Activated CD8-positive, alpha-beta memory T cell treated with anti-CD3 and anti-CD28 coated beads, Interleukin-2, amount 50 U/mL, for 1 hour (primary cell): ENCODE measurements at regions not wholly inside any gene's neighbourhood (a gene's known extent, or its start where the extent isn't known, plus 50 kb on each side); places are given as distances from the start of the nearest gene placed in this dataset.
"Not testable (repeated sequence)": the region's sequence is repeated elsewhere in the genome, so short reads cannot be mapped to it uniquely, and the experiment has no call there.

Experiments used
- DNase-seq: peaks from one replicate; pipeline ENCODE4 v3.0.0-alpha.2; 2020; ENCODE audit errors: extremely low read depth

DNA sequence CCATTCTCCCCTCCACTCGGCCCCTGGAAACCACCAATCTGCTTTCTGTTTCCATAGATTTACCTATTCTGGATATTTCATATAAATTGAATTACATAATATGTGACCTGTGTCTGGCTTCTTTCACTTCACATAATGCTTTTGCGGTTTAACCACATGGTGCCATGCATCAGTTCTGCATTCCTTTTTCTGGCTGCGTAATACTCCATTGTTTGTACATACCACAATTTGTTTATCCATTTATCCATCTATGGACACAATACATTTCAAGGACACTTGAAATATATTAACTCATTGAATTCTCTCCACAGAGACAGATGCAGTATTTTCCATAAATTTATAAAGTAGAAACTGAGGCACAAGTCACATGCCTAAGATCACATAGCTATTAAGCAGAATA lies 110.3 kb upstream of the ETV6 start:
- DNase-seq = no peak

DNA sequence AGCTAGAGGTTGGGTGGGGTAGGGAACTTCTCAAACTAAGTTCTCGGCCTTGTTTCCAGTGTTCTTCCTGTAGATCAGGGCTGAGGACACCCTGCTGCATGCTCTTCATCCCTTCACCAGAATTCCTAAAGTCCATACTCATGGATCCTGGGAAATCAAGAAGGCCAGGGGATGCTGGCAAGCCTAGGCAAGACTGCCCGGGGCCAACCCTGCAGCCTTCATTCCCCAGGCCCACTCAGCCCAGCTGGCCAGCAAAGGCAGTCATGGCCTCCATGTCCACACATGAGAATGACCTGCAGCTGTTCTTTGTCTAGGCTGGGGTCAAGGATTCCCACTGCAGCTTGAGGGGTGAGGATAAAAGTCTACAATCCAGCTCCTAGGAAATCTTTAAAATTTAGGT lies 109.3 kb upstream of the ETV6 start:
- no peak for DNase-seq

DNA sequence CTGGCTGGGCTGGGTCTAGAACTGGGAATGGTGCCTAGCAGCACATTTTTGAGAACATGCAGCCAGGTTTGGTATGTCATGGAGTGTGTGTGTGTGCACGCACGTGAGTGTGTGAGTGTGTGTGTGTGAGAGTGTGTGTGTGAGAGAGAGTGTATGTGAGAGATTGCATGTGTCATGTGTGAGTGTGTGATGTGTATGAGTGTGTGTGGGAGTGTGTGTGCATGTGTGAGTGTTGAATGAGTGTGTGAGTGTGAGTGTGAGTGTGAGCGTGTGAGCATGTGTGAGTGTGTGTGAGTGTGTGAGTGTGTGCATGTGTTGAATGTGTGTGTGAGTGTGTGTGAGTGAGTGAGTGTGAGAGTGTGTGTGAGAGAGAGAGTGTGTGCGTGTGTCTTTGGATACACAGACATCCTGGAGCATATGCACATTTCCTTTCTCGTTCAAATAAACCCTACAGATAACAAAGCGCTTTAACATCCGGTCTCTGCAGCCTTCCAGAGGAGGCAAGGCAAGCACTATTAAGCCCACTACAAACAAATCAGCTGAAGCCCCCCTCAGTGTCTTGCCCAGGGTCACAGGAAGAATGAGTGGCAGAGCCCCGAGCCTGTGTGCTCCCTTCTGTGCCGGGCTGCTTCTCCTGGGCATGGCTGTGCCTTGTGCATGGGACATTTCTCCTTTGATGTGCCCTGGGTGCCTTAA lies 108.7 kb upstream of the ETV6 start:
- no peak for DNase-seq

DNA sequence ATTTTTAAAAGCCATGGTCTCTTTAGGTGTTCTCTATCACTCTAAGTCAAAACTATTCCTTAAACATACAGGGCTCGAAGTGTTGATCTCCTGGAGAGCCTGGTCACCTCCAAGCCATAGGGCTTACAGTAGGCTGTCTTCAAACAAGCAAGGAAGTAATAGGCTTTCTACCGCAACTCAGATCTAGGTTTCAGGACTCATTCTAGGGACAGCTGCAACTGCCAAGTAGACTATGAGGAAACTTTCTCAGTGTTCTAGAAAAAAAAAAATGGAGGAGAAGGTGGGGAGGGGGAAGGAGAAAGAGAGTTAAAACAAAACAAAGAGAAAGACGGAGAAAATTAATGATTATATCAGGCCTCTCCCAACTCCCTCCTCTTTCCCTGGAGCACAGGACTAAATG lies 106.9 kb upstream of the ETV6 start:
- no peak for DNase-seq

DNA sequence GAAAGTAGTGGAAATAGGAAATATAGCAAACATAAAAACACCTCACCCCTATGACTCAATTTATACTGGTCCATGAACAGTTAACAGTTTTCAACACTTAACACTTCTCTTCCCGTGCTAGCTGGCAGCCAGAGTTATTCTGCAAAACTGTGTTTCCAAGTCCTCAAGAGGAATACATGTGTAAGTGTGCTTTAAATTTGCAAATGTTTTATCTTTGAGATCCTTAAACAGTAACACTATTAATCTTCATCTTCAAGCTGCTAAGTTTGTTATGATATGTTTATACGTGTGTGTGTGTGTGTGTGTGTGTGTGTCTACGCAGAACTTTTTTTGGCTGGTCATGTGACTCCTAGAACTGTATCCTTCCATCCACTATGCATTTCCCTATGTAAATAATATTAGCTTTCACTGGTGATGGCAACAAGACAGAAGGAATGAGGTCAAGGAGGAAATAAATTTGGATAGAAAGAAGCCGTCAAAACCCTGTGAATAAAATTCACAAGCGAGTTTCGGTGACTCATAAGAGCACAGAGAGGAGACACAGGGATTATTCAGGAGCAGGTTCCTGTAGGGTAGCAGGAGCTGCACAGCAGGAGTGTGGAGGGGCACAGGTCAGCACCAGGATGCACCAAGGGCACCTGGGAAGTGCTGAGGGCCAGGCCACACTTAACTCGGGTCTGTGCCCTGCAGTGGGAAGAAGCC lies 105.9 kb upstream of the ETV6 start:
- DNase-seq = no peak

DNA sequence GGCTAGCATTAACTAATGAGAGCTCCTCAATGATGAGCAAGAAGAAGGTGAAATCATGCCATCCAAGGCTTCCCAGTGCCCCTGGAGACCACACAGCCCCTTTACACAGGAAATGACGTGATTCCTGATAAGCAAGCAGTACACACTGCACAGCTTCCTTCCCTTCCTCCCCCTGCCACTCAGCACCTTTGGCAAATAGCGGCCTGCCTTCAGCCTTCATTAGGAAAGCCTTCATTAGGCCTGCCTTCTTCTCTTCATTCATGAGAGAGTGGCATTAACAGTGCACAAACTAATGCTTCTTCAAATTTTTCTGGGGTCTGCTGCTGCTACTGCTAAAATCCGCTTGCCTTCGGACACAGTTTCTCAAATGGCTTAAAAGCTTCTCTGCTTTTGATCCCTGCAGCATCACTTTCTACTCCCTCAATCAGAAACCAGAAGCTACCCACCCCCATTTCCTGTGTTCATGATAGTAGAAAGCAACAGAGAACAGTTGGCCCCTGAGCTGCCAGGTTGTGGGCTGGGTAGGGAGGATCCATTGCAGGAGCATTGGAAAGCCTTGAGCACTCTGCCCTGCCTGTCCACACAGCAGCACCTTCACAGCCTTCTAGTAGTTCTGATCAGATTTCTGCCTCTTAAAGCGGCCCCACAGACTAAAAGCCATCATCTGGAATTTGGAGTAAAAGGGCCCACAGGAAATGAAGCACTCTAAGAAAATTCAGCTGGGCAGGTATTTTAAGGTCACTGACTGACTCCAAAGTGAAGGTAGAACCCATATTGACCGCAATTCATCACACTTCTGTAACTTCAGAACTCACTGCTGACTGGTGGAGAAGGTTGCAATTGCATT lies 103.8 kb upstream of the ETV6 start:
- DNase-seq = peak; percentile 13

DNA sequence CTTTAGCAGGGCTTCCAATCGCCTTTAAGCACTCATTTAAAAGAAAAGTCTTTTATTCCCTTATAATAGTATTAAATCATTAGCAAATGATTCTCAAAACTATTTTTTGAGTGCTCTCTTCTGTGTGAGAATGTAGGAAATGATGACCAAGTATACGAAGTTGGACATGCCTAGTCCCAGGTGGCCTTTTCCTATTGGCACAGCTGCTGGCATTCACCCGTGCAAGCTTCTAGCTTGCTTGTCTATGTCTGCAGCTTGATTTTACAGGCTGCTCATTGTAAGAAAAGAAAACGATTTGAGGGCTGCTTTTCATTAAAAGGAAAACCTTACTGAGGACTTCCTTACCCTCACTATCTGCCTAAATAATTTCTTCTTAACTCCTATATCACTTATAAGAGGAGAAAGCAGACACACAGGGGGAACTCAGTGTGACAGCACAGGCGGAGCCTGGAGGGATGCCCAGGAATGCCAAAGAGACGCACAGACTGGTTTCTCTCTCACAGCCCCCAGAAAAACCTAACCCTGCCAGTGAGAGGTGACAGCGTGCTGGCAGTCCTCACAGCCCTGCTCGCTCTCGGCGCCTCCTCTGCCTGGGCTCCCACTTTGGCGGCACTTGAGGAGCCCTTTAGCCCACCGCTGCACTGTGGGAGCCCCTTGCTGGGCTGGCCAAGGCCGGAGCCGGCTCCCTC lies 102.7 kb upstream of the ETV6 start:
- DNase-seq = not testable (repeated sequence)

DNA sequence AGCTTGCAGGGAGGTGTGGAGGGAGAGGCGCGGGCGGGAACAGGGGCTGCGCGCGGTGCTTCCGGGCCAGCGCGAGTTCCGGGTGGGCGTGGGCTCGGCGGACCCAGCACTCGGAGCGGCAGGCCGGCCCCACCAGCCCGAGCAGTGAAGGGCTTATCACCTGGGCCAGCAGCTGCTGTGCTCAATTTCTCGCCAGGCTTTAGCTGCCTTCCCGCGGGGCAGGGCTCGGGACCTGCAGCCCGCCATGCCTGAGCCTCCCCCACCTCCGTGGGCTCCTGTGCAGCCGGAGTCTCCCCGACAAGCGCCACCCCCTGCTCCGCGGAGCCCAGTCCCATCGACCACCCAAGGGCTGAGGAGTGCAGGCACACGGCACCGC lies 102.2 kb upstream of the ETV6 start:
- DNase-seq = not testable (repeated sequence)

DNA sequence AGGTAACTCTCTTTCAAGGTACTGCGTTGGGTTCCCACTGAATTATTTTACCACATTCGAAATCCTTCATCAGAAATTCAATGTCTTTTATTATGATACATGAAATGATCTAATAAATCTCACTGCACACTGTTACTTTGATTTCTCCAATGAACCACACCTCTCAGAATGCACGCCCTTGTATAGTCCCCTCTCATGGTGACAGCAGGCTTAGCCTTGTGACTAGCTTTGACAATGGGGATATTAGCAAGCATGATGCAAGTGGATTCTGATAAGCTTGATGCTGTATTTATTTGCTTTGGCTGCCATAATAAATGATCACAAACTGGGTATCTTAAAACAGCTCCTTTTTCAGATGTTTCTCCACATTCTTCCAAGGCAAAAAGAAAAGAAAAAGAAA lies 100.4 kb upstream of the ETV6 start:
- DNase-seq = no peak

DNA sequence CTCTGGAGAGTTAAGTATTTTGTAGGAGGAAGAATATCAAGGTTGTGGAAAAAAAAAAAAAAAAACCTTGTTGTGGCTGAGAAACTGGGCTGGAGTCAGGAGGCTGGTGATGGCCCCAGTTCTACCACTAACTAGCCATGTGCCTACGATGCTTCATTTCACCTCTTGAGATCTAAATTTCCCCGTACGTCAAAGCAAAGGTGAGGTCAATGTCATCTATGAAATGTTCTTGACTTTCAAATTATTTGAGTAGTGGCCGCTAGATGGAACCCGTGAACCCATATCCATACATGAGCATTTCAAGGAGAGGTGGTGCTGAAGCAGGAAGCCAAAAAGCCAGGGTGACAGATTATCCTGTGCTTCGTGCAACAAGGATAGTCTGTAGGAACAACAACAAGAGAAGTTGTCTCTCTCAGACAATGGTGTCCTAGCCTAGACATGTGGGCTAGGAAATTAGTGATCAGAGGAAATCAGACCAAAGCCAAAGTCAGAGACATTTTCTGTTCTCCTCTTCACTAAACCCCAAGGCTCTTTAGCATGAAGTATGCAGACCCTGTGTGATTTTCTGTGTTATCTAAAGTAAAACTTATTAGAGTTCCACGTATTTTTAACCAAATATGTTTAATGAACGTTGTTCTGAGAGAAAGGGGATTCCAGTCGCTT lies 95.5 kb upstream of the ETV6 start:
- DNase-seq = no peak

DNA sequence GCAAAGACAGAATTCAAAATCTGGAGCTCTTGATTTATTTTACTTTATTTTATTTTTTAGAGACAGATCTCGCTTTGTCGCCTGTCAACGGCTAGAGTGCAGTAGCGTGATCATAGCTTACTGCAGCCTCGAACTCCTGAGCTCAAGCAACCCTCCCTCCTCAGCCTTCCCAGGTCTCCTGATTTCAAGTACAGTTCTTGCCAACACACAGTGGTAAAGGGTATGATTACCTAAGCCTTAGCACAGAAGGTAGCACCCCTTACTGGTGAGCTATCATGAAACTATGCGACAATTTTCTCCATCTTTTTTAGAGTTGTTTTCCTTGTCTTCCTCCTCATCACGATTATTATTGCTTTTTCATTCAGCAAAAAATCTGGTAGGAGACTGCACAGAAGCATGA lies 94.3 kb upstream of the ETV6 start:
- no peak for DNase-seq

DNA sequence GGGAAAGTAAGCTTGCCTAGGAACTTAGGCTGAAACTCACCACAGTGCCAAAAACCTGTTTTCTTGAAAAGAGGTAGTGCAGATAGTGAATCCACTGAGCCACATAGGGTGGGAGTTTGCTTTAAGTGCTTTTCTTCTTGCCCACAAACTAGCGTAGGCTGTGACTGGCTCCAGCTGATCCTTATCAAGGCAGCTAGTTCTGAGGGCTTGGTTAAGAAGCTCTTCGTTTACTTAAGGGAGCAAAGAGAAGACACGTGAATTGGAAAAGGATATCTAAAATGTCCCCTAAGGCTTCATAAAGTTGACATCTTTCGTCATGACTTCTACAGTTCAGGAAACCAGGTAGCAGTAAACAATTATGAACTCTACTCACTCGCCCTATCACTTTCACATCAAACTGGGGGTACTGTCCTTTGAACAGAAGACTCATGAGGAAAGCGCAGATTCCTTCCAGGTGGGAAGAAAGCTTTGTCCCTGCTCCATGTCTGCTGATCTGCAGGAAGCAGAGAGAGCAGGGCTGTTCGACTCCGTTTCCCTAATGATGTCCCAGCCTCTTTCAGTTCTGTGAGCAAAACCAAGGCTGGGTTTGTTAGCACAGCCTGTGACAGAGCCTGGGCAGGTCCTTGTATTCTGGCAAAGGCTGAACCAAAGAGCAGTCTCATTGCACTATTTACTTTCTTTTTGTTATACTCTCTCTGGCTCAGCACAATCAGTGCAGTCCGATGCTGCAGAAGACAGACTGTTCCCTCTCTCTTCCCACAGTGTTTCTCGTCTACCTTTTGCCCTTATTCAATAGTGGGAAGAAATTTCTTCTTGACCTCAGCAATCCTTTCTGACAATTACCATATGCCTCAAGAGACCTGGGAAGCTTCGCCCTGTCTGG lies 93.5 kb upstream of the ETV6 start:
- no peak for DNase-seq

DNA sequence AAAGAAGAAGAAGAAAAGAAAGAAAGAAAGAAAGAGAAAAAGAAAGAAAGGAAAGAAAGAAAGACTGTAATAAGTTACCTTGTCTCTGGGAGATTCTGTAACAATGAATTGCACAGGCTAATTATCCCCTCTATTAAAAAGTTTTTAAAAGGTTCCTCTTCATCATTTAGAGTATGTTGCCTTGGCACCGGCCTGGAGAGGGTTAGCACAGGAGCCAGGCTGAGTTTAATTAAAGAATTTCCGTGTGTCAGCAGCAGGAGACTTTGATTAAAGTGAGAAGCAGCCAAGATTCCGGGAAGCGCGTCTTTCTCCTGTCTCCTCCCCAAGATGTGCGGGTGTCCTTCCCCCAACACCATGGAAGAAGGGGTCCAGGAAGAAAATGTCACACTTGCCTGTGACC lies 92.8 kb upstream of the ETV6 start:
- DNase-seq = no peak

DNA sequence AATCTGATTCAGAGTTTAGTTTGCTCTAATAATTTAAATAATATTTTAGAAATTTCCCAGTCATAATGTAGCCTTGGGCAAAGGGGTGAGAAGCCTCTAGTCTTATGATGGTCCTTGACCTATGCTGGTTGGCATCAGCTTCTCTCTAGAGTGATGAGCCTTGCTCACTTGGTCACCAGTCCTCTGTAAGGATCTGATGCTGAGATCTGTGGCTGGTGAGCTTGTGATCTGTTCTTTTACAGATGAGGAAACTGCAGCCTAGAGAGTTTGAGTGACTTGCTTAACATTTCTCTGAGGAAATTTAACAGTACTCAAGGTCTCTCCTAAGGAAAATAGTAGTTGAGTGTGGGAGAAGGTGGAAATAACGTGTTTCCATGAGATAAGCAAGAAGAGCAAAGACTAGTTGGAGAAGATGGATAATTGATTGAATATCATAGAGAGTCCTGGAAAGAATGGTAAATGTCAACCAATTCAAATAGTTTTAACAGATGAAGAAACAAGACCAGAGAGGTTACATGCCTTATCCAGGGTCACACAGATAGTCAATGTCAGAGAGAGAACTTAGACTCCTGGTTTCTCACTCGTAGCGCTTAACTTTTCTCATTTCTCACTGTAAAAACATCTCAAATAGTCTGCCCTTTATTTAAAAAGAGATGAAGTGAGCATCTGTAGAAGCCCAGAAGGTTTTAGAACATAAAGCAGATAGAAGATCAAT lies 89.7 kb upstream of the ETV6 start:
- no peak for DNase-seq

DNA sequence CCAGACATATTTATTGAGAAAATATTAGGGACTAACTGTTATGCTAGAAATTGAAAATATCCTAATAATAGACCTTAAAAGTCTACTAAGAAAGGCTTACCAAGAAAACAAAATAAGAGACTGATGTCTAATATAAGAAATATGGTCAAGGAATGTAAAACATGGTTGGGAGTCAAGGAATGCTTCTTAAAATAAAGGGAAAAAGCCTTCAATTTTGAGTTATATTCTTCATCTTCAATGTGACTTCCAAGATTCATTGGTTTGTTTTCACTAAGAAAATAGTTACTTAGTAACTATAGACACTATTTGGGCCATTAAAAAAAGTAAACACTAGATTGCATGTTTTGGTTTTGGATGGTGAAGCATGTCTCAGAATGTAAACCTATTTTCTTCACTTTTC lies 88.1 kb upstream of the ETV6 start:
- no peak for DNase-seq

DNA sequence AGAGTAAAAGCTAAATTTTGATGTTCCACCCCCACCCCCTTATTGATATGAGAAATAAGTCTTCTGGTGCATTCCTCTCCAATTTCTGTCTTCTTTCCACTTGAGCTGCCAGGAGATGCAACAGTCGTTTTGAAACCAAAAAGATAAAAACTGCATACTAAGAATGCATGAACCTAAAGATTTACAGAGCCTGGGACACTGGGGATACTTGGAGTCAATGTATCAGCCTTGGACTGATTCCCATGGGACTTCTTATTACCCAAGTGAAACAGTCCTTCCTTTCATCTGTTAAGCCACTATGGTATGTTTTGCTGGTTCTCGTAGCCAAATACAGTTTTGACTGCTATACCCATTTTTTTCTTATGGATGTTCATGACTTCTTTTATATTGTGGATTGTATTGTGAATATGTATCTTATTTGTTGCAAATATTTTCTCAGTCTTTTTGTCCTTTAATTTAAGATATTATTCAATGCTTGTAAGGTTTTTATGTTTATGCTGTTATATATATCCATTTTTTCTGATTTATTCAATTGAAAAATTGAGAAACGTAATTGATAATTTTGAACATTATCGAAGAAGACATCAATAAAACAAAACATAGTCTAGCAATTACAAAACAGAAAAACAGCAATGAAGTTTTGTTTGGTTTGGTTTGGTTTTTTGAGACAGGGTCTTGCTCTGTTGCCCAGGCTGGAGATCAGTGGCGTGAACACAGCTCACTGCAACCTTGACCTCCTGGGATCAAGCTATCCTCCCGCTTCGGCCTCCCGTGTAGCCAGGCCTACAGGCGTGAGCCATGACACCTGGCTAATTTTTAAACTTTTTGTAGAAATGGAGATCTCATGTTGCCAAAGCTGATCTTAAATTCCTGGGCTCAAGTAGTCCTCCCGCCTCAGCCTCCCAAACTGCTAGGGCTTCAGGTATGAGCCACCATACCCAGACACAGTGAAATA lies 85.4 kb upstream of the ETV6 start:
- DNase-seq = no peak

DNA sequence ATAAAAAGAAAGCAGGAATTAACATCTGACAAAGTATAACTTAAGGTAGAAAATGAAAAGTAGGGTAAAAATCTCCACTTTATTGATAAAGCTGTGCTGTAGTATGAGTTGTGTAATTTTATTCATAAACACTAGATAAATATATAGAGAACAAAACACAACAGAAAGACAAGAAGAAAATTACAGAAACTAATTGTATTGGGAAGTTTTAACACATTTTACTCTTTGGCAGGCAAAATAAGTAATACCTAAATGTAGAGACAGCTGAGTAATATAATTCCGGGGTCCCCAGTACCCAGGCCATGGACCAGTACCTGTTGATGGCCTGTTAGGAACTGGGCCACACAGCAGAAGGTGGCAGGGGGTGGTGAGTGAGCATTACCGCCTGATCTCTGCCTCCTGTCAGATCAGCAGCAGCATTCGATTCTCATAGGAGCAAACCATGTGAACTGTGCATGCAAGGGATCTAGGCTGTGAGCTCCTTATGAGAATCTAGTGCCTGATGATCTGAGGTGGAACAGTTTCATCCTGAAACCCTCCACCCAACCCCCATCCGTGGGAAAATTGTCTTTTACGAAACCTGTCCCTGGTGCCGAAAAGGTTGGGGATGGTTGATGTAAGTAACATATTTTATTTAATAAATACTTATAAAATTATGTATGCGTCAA lies 84.4 kb upstream of the ETV6 start:
- DNase-seq = no peak

DNA sequence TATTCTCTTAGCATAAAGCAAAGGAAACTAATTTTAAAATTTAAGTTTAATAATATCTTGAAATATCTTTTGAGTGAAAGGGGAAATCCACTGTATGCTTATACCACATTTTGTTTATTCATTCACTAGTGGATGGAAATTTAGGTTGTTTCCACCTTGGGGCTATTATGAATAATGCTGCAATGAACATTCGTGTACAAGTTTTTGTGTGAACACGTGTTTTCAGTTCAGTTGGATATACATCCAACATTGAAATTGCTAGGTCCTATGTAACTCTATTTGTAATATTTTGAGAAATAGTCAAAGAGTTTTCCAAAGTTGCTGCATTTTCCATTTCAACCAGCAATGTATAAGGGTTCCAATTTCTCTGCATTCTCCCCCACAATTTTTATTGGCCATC lies 83.7 kb upstream of the ETV6 start:
- DNase-seq = no peak
